MM.1S (cell line): ENCODE measurements at regions not wholly inside any gene's neighbourhood (a gene's known extent, or its start where the extent isn't known, plus 50 kb on each side); places are given as distances from the start of the nearest gene placed in this dataset.

Experiments
- EZH2 ChIP-seq: fragments of 300-600 bp; sonication (generic); optimal IDR thresholded peaks from 2 replicates; pipeline ENCODE3; 2017; ENCODE audit warnings: low read depth, mild to moderate bottlenecking, antibody characterized with exemption, low read length, mixed read lengths
- TF ChIP-seq, protein P1 (sequence below): fragments of 300-600 bp; sonication (generic); IDR thresholded peaks from 2 replicates; pipeline ENCODE4 v1.5.1; 2016; ENCODE audit warnings: antibody characterized with exemption, low read length, mixed read lengths

- TF ChIP-seq, protein P1, sequence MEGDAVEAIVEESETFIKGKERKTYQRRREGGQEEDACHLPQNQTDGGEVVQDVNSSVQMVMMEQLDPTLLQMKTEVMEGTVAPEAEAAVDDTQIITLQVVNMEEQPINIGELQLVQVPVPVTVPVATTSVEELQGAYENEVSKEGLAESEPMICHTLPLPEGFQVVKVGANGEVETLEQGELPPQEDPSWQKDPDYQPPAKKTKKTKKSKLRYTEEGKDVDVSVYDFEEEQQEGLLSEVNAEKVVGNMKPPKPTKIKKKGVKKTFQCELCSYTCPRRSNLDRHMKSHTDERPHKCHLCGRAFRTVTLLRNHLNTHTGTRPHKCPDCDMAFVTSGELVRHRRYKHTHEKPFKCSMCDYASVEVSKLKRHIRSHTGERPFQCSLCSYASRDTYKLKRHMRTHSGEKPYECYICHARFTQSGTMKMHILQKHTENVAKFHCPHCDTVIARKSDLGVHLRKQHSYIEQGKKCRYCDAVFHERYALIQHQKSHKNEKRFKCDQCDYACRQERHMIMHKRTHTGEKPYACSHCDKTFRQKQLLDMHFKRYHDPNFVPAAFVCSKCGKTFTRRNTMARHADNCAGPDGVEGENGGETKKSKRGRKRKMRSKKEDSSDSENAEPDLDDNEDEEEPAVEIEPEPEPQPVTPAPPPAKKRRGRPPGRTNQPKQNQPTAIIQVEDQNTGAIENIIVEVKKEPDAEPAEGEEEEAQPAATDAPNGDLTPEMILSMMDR: no peak
- TF ChIP-seq EZH2: no peak
These were observed 435.8 kb upstream of the MTPN start for GRCh38 chr7:136412952-136413351.
